ENCODE measurements at regions not wholly inside any gene's neighbourhood (a gene's known extent, or its start where the extent isn't known, plus 50 kb on each side); places are given as distances from the start of the nearest gene placed in this dataset.

GRCh38 chr5:102068870-102069269 is 227.2 kb downstream of the SLCO4C1 start:
- TF ChIP-seq POLR2A (IDR thresholded peaks at IDR 0.05; ENCODE audit: extremely low read depth, insufficient read length) (no peak), CTCF (IDR thresholded peaks at IDR 0.05; ENCODE audit: low read depth, low read length) (no peak), MYC (IDR thresholded peaks at IDR 0.05; ENCODE audit: low read depth, low read length) (no peak), MAX (IDR thresholded peaks at IDR 0.05; ENCODE audit: low read depth, low read length) (no peak)
